NCI-H1417 (cell line): ENCODE measurements at regions not wholly inside any gene's neighbourhood (a gene's known extent, or its start where the extent isn't known, plus 50 kb on each side); places are given as distances from the start of the nearest gene placed in this dataset.
A peak's percentile ranks its signal among the peaks of the same experiment; 100 is the strongest.
"Not testable (repeated sequence)": the region's sequence is repeated elsewhere in the genome, so short reads cannot be mapped to it uniquely, and the experiment has no call there.

Experiments
- DNase-seq, 3 experiments: peaks; one replicate each; lab custom pipeline; 2025; lab: John Stamatoyannopoulos, UW

DNA sequence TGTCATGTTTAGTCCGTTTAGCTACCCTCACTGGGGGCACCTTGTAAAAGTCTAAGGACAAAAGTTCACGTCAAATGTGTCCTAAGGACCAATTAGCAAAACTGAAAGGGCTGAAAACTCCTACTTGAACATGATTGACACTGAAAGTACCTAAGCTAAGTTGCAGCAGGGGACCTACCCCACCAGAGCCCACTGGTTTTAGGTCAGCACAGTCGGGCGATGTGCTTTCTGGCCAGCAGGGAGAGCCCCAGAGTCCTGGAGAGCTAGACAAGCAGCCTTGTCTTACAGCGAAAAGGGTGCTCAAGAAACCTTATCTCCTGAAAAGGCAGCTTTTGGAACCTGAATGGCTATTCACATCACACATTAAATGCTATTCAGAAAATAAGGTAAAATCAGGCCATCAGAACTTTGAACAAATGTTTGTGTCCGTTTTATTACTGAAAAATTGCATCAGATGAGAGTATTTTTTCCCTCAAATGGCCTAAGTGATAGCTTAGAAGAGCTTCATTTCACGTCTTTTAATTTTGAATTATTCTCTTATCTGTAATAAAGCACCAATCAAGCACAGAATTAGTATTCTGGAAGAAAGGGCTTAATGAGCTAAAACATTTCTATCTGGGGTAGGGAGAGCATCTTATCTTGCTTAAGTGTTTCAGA is 52.2 kb upstream of the MKI67 start:
- peak in 1 of 3 experiments; percentile 0 for DNase-seq

DNA sequence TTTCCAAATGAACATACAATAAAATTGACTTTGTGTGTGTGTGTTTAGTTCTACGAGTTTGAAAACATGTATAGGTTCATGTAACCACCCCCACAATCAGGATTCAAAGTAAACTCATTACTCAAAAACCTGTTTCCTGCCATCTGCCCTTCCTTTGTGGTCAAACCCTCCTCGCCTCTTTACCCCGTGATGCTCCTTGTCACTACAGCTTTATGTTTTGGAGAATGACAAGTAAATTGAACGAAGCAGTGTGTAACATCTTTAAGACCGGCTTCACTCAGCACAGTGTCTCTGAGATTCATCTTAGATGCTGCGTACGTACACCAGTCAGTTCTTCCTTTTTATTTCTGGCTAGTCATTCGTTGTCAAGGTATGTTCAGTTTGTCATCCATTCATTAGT is 54.6 kb upstream of the MKI67 start:
- DNase-seq, result no peak

DNA sequence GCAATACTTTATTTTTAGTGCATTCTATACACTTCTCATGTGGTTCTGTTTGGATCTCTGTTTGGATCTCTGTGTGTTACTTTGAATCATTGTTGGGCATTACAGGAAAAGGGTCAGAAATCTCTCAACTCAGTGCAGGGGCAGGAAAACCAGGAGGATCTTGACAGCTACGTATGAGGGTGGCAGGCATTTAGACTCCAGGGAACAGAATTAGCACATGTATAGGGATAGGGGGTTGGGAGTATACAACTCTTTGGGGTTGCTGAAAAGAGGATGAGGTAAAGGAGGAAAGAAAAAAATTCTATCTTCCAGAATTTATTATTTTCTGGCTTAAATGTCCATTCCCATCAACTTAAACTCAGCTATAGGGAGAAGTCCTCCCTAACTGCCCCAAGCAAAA is 59.4 kb upstream of the MKI67 start:
- no peak for DNase-seq

DNA sequence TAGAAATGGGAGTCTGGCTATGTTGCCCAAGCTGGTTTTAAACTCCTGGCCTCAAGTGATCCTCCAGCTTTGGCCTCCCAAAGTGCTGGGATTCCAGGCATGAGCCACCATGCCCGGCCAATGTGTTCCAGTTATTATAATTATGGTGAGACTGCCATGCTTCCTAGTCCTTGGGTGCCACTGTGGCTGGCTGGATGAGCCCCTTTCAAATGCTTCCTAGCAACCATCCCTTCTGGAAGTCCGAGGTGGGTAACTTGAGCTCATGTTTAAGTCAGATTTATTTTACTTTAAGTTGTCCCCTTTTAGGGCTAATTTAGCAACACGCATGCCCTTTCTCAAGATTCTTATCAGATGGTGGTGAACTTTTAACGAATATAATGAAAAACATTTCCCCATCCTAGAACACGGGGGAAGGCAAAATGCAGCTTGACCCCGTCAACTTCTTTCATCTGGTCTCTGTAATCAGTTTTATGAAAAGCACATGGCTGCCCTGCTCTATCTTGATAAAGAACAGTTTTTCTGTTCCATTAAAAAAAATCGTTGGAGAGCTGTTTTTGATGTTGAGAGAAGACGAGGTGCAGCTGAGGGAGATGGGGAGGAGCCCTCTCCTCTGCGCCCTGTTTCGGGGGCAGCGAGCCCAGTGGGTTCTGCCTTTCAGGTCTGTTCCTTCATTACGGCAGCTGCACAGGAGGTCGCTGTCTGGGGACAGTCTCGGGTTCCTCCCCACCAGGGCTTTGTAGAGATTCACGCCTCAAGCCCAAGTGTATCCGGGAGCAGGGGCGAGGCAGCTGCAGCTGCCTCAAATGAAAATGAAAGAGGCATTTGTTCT is 61.0 kb upstream of the MKI67 start:
- no peak for DNase-seq

DNA sequence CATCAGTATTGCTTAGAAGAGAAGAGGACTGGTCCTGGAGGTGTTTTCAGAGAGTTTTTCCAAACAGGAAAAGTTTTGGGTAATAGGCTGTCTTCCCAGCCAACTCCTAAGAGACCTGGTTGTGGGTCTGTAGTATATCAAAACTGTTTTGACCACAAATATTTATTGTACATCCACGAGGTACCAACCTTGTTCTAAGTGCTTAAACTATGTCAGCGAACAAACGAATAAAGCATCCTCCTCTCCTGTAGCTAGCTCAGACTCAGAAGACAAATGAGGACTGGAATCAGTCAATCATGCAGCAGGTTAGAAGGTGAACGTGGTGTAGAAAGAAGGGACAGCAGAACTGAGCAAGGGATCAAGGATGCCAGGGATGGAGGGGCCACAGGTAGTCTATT is 61.6 kb upstream of the MKI67 start:
- DNase-seq, result no peak

DNA sequence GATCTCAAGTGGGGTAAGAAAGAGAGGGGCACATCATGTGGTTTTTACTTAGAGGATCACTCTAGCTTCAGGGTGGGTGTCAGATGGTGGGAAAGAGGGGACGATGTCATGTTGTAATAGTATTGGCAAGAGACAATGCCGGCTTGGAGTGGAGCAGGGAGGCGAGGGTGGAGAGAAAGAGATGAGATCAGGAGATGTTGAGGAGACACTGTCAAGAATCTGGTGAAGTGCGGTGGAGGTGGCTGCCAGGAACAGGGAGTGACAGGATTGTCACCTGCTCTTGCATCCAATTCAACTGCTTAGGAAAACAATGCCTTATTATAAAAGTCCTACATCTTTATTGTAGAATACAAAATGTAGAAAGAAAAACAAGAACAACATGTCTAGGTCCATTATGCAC is 63.0 kb upstream of the MKI67 start:
- no peak for DNase-seq

DNA sequence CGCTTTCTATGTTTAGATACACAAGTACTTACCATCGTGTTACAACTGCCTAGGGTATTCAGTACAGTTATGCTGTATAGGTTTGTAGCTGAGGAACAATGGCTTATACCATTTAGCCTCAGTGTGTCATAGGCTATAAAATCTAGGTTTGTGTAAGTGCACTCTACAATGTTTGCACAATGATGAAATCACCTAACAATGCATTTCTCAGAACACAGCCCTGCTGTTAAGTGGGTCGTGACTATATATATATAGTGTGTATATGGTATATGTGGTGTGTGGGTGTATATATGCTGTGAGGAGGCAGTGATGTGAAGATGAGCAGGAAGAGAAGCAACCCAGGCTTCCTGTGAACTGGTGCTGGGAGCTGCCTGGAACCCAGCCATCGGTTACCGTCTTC is 65.6 kb upstream of the MKI67 start:
- DNase-seq, result no peak

DNA sequence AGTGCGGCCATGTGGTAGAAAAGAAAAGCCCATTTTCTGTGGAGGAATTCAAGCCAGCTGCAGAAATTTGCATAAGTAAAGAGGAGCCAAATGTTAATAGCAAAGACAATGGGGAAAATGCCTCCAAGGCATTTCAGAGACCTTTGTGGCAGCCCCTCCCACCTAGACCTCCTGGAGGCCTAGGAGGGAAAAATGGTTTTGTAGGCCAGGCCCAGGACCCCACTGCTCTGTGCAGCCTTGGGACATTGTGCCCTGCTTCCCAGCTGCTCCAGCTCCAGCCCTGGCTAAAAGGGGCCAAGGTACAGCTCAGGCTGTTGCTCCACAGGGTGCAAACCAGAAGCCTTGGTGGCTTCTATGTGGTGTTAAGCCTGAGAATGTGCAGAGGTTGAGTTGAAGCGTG is 75.6 kb upstream of the MKI67 start:
- DNase-seq, result not testable (repeated sequence)

DNA sequence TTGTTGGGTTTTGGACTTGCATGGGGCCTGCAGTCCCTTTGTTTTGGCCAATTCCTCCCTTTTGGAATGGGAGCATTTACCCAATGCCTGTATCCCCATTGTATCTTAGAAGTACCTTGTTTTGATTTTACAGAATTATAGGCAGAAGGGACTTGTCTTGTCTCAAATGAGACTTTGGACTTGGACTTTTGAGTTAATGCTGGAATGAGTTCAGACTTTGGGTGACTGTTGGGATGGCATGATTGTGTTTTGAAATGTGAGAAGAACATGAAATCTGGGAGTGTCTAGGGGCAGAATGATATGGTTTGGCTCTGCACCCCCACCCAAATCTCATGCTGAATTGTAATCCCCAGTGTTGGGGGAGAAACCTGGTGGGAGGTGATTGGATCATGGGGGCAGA is 76.8 kb upstream of the MKI67 start:
- no peak for DNase-seq

DNA sequence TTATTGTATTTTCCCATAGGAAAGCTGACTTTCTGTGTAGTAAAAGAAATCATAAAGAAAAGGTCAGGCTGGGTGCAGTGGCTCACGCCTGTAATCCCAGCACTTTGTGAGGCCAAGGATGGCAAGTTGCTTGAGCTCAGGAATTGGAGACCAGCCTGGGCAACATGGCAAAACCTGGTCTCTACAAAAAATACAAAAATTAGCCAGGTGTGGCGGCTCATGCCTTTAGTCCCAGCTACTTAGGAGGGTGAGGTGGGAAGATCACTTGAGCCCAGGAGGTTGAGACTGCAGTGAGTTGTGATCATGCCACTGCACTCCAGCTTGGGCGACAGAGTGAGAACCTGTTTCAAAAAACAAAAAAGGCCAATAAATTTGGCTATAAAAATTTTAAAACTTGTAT is 79.4 kb upstream of the MKI67 start:
- DNase-seq, result not testable (repeated sequence)

DNA sequence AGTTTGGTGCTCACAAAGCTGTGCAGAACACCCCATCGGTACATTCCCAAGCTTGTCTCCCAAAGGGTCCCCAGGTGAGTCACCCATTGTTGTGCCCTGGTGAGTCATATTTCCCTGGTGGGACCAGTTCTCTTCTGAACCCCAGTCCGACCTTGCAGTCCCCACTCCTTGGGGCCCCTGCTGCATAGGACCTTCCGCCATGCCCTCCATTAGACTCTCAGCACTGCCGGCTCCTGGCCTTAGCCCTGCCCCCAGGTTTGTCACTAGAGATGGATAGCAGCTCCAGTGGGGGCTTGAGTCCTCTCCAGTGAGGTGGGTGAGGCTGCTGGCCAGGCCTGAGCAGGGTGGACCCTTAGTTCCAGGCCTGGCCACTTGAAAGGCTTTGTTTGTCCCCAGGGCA is 80.5 kb upstream of the MKI67 start:
- no peak for DNase-seq

DNA sequence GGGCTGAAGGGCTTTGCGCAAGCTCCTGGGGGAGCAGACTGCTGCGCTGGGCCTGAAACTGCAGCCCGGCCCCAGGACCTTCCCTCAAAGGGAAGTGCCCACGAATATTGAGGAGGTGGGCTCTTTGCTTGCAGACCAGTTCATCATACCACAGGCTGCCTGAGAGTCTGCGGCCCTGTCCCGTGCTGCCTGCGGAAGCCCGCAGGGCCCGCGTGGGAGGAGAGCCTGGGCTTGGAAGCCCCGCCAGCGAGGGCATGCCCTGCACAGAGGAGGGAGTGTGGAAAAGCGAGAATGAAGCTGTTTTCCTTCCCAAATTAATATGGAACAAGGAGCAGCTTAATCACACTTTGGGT is 83.6 kb upstream of the MKI67 start:
- DNase-seq, result no peak

DNA sequence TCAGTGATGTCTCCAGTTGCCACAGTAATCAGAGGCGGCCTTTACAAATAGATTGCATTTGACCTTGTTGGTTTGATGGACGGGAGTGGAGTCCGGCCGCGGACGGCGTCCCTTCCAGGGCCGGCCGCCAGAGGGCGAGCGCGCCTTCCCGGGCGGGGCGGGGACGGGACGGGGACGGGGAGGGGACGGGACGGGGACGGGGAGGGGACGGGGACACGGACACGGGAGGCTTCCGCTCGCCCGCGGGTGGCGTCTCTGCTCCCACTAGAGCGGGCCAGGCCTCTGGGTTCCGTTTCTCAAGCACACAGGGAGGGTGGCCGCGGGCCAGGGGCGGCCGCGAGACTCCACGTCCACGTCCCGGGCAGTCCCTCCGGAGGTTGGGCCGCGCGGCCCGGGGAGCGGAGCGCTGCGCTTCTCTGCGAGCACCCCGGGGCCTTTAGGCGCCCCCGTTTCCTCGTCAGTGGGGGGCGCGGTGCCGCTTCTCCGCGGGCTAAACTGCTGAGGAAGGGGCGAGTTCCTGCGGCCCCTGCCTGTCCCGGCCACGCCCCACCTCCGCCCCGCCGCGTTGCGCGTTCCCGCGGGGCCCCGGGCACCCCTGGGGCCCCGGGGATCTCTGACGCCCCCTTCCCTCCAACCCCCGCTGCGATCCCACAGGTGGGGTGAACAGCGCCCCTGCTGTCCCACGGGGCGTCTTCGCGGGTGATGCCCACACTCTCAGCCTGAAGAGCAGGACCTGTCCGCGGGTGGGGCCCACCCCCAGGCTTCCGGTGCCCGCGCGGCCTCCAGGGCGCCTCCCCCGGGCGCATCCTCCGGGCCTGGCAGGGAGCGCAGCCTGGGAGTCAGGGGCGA is 84.2 kb upstream of the MKI67 start:
- no peak for DNase-seq

DNA sequence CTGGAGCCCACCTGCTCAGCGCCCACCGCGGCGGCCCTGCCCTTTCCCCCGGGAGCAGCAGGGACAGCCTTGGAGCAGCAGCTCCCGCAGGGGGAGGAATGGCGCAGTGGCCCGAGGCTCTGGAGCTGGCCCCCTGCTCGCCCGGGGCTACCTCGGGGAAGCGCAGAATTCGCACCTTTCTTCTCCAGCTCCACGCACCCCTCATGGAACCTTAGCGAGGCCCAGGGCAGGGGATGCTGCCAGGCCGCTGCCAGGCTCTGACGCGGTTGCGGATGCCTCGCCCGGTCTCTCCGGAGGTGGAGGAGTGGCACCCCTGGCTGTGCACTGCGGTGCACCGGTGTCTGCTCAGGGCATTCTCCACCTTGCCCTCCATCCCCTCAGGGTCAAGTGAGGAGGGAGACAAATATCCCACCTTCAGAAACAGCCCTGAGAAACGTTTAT is 84.9 kb upstream of the MKI67 start:
- DNase-seq, result no peak

DNA sequence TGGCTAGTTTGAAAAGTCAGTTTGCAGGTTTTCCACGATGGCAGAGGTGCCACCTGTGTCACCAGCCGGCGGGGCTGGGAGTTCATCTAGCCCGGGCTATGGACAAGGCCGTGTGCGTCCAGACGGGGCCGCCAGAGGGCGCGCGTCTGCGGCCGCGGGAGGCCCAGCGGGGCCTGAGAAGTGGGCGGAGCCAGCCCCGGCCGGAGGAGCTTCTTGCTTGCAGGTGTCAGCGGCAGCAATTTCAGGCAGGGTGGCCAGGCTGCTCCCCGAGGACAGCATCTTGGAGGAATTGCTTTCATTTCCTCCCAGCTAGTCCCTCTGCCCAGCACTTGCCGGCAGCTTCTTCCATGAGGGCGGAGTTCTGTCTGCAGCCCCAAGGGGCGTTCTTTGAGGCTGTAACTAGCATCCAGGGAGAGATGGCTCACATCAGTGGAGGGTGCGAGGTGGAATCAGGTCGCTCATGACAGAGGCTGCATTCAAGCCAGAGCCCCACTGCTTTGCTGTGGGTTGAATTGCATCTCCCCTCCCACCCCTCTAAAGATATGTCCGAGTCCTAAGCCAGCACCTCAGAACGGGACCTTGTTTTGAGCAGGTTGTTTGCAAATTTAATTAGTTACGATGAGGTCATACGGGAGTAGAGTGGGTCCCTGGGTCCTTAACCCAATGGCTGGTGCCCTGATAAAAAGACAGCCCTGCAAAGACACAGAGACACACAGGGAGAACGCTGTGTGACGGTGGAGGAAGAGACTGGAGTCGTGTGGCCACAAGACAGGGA is 85.9 kb upstream of the MKI67 start:
- DNase-seq, result peak; percentile 41 to 73 (median 65)

DNA sequence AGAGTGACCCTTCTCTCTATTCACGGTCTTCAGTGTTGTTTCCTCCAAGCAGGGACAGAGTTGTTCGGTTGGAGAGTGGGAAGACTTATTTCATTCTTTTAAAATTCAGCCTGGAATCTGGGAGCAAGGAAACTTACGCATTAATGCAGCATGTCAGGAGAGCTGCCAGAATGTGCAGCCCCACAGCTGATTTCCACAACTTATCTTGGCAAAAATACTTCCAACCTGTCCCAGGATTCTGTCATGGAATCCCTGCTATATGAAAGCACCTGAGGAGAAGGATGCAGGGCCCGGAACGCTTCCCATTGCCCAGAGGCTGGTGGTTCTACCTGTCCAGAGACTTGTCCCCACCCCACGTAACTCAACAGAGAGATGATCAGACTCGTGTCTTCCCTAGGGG is 86.9 kb upstream of the MKI67 start:
- DNase-seq, result no peak

DNA sequence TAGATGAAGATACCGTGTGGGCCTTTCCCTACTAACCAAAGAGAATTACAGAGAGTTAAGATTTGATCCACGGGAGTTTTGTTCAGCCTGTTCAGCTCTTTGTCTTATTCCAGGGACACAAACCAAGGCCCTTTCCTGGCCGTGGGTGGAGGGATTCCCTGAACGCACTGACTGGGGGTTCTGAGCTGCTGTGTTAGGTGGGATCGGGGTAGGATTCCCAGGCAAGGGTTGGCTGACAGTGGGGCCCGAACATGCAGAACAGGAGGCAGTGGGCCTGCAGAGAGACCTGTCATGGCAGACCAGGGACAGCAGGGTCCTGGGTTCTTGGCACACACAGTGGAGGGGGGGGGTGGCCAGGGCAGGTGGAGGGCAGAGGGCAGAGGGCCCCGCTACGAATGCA is 89.5 kb upstream of the MKI67 start:
- no peak for DNase-seq

DNA sequence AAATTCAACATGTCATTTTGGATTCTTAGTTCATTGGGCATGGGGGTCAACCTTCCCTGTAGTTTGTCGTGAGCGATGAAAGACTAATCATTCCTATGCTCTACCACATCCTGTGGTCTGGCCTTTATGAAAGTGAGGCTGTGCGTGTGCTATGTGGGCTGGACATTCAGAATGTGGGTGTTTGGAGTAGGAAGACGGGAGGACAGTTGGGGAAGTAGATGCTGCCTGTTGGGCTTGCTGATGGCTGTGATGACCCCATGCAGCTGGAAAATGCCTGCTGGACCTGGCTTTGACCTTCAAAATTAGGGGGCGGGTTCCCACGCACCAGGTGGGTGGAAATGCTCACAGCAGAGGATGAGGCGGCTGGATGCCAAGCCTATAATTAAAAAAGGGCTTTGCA is 90.9 kb upstream of the MKI67 start:
- no peak for DNase-seq

DNA sequence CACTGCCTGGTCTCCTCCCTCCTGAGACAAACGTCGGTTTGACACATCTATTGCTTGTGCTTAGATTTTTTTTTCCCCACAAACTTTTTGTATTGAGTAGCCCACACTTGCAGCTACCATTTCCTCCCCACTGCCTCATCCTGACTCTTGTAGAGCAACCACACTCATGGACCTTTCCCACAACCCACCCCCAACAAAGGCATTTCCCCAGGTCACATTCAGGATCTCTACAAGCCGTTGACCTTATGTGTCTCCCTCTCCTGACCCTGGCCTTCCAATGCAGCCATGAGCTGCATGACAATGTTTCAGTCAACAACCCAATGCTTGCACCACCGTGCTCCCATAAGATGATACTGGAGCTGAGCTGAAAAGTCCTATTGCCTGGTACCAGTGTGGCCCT is 91.9 kb upstream of the MKI67 start:
- no peak for DNase-seq

DNA sequence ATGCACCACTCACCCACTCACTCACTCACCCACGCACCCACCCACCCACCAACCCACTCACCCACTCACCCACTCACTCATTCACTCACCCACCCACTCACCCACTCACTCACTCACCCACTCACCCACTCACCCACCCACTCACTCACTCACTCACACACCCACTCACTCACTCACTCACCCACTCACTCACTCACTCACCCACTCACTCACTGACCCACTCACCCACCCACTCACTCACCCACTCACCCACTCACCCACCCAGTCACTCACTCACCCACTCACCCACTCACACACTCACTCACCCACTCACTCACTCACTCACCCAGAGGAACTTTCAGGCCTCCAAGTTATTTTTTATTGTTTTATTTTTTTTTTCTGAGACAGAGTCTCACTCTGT is 93.1 kb upstream of the MKI67 start:
- DNase-seq, result no peak

DNA sequence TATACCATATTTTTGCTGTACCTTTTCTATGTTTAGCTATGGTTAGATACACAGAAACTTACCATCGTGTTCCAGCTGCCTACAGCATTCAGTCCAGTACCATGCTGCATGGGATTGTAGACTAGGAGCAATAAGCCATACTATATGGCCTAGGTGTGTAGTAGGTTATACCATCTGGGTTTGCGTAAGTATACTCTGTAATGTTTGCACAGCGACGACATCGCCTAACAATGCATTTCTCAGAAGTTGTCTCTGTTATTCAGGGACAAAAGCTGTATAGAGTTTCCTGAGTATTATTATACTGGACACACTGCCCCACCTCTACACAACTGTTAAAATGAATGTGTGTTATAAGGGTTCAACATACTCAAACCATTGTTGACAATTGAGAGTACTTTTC is 93.8 kb upstream of the MKI67 start:
- DNase-seq, result no peak

DNA sequence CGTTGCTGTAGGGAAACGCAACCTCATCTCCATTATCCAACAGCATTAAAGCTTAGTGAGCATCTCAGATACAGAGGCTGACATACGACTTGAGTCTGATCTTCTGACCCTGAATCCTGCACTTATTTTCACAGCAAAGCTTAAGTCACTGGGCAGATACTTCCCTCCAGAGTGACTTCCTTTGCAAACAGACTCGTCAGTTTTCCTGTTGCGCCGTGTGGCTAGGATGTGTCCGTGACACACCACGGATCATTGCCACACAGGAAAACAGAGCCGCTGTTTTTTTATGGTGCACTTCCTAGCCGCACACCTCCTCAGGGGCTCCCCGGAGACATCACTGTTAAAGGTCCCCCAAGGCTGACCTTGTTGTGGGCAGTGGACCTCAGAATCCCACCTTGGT is 94.9 kb upstream of the MKI67 start:
- DNase-seq, result no peak
